PC-3 (cell line): ENCODE measurements at regions not wholly inside any gene's neighbourhood (a gene's known extent, or its start where the extent isn't known, plus 50 kb on each side); places are given as distances from the start of the nearest gene placed in this dataset.

Experiments used
- CTCF ChIP-seq: fragments of 300-600 bp; sonication (generic); conservative IDR thresholded peaks from 2 replicates; pipeline ENCODE4 v1.5.1; 2017; ENCODE audit warnings: antibody characterized with exemption, low read depth, mild to moderate bottlenecking, low read length
- EZH2 ChIP-seq: fragments of 300-600 bp; sonication (generic); IDR thresholded peaks from one replicate; pipeline ENCODE4 v1.6.1; 2017; ENCODE audit warnings: antibody characterized with exemption, mild to moderate bottlenecking, low read length; ENCODE audit not compliant: unreplicated experiment
- EZH2phosphoT487 ChIP-seq: fragments of 300-600 bp; sonication (generic); IDR thresholded peaks from 2 replicates; pipeline ENCODE4 v1.6.1; 2018; ENCODE audit warnings: mild to moderate bottlenecking, antibody characterized with exemption, low read length, borderline replicate concordance

GRCh38 chr10:81179324-81179723, 641.6 kb downstream of the SH2D4B start:
- TF ChIP-seq EZH2phosphoT487 (no peak), CTCF (no peak), EZH2 (no peak)
